OCI-LY1 (cell line): ENCODE measurements at regions not wholly inside any gene's neighbourhood (a gene's known extent, or its start where the extent isn't known, plus 50 kb on each side); places are given as distances from the start of the nearest gene placed in this dataset.

Experiments used
- CTCF ChIP-seq: fragments of 200-600 bp; sonication (generic), shearing (Covaris generic); IDR thresholded peaks from 2 replicates; pipeline ENCODE4 v1.5.1; 2017; ENCODE audit warnings: mild to moderate bottlenecking, antibody characterized with exemption, low read length, moderate library complexity, mixed read lengths
- EZH2 ChIP-seq: fragments of 200-600 bp; sonication (generic), shearing (Covaris generic); IDR thresholded peaks from 2 replicates; pipeline ENCODE4 v1.8.0; 2017; ENCODE audit warnings: borderline replicate concordance, mixed run types, mild to moderate bottlenecking, antibody characterized with exemption, low read length, moderate library complexity, mixed read lengths

- TF ChIP-seq CTCF (no peak), EZH2 (no peak)
These were observed 1339.4 kb upstream of the CHAC2 start for GRCh38 chr2:52428224-52428623.
